ENCODE measurements at regions not wholly inside any gene's neighbourhood (a gene's known extent, or its start where the extent isn't known, plus 50 kb on each side); places are given as distances from the start of the nearest gene placed in this dataset.

GRCh38 chr18:46425511-46425910 lies 231.5 kb downstream of the LOXHD1 start:
- no peaks in the 10 kb centered on the region for H3K4me1 Mint-ChIP-seq (ENCODE audit: low read depth)
- H3K27ac Mint-ChIP-seq: no peak overlapping the region
- no peak overlapping the region for H3K4me3 Mint-ChIP-seq
- DNase-seq (ENCODE audit: low spot score): no peak
- no peaks in the 10 kb centered on the region for H3K36me3 Mint-ChIP-seq (ENCODE audit: low read depth)
- peaks cover 5% of the 10 kb centered on the region for H3K27me3 Mint-ChIP-seq (ENCODE audit: low read depth)
- no peaks in the 10 kb centered on the region for H3K9me3 Mint-ChIP-seq

- DNase-seq (ENCODE audit: low spot score): no peak
- H3K4me1 Mint-ChIP-seq (ENCODE audit: low read depth): no peaks in the 10 kb centered on the region
- no peaks in the 10 kb centered on the region for H3K36me3 Mint-ChIP-seq (ENCODE audit: low read depth)
- peaks cover 9% of the 10 kb centered on the region for H3K27me3 Mint-ChIP-seq (ENCODE audit: low read depth)
- H3K9me3 Mint-ChIP-seq: no peaks in the 10 kb centered on the region
- no peak overlapping the region for H3K27ac Mint-ChIP-seq
- no peak overlapping the region for H3K4me3 Mint-ChIP-seq
Measured at GRCh38 chr18:46426021-46426678, 230.9 kb downstream of the LOXHD1 start.

GRCh38 chr18:46426679-46427047 lies 230.4 kb downstream of the LOXHD1 start:
- Mint-ChIP-seq H3K4me3 (no peak overlapping the region), H3K4me1 (ENCODE audit: low read depth) (no peaks in the 10 kb centered on the region), H3K27me3 (ENCODE audit: low read depth) (peaks cover 12% of the 10 kb centered on the region), H3K27ac (no peak overlapping the region), H3K36me3 (ENCODE audit: low read depth) (no peaks in the 10 kb centered on the region), H3K9me3 (no peaks in the 10 kb centered on the region)
- no peak for DNase-seq (ENCODE audit: low spot score)
